HG02623 (cell line): ENCODE measurements at regions not wholly inside any gene's neighbourhood (a gene's known extent, or its start where the extent isn't known, plus 50 kb on each side); places are given as distances from the start of the nearest gene placed in this dataset.
"Not testable (repeated sequence)": the region's sequence is repeated elsewhere in the genome, so short reads cannot be mapped to it uniquely, and the experiment has no call there.

ENCODE experiments used
- ATAC-seq: cut with Tn5 transposase; IDR thresholded peaks from one replicate; pipeline ENCODE4 v1.9.1; 2021; ENCODE audit warnings: moderate library complexity; ENCODE audit not compliant: unreplicated experiment

DNA sequence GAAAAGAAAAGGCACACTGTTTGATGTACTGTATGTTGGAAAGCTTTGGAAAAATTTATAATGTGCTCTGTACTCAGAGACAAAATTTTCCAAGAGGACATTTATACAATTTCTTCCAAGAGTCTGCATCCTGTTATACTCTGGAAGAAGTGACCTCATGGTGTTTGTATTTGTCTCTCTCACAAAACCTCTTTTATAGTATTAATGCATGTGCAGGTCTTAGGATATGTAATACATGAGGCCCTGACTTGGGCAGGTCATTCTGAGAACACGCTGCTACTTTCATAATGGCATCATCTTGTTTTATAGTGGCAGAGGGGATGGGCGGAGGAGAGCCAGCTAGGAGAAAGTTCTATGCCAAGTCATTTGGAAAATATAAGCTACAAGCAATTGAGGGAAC lies 72.0 kb upstream of the P3H2 start:
- no peak for ATAC-seq

DNA sequence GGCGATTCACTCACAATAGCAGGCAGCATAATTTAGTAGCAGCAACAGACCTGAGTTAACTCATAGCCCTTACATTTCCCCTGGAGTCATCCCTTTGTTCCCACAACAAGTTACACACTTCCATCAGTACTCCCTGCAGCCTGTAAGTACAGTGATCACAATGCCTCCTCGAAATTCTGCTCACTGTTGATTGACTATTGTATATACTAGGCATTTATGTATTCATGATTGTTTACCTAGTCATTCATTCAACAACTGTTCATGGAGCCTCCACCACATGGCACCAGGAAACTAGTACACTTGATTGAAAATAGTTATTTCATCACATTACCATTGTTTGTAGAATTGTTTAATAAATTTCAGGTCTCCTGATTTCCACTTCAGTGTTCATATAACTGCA lies 71.4 kb upstream of the P3H2 start:
- no peak for ATAC-seq

DNA sequence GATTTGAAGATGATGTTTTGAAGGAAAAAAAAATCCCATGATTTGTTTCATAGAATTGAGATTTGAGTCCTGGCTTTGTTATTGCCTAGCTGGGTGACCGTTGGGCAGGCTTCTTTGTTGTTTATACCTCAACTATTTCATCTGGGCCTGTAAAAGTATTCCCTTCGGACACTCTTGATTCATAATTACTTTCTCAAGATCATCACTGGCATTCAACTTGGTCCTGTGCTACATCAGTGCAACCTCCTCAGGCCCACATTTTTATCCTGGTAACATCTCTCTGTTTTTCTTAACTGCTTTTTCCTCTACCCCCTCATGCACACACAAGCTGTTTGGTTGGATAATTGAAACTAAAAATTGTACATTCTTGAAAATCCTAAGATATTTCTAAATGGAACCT lies 67.5 kb upstream of the P3H2 start:
- no peak for ATAC-seq

DNA sequence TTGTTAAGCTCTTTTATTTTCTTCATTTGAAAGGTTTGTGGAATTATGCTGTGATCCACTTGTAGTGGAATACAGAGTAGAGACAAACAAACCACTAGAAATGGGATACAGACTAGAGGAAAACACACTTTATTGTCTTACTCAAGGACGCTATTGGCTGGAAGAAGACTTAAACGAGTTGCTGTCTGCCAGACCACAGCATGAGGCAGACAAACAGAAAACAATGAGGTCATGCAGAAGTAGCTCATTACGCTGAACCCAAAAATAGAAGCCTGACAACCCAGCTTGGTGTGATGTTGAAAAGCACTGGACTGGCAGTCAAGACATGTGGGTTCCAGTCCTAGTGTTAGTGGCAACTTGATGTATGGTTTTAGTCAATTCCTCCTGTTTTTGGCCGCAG lies 62.4 kb upstream of the P3H2 start:
- no peak for ATAC-seq

DNA sequence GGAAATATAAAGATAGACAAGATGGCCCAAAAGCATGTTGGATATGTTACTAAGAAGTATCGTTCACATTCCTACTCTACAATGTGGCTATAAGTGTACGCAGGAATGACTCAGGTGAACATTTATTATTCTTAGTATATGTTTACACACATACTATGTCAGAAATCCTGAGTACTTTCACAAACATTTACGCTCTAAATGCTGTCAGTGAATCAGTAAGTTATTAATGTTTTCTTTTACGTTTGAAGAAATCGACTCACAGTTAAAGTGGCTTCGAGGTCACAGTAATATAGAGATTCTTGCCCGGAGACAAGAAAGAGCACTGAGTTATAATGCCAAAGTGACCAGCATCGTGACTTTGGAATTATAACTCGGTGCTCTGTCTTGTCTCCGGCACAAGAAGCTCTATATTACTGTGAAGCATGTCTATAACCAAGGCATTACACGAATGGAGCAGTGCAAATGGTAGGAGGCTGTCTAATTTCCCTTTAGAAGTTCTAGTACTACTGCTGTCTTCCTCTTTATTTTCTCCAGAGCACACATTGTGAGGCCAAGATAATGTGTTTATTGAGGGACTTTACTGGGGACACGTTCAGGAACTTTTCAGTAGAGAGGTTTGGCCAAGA lies 61.8 kb upstream of the P3H2 start:
- ATAC-seq, result no peak

DNA sequence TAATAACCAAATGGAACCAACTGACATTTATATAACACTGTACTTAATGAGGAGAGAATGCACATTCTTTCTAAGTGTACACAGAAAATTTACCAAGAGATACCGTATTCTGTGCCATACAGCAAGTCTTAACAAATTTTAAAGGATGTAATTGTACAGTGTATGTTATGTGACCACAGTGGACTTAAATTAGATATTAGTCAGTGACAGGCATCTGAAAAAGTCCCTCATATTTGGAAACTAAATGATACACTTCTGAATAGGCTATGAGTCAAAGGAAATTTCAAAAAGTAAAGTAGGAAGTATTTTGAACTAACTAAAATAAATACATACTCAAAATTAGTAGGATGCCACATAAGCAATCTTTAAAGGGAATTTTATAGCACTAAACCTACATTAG lies 59.6 kb upstream of the P3H2 start:
- no peak for ATAC-seq

DNA sequence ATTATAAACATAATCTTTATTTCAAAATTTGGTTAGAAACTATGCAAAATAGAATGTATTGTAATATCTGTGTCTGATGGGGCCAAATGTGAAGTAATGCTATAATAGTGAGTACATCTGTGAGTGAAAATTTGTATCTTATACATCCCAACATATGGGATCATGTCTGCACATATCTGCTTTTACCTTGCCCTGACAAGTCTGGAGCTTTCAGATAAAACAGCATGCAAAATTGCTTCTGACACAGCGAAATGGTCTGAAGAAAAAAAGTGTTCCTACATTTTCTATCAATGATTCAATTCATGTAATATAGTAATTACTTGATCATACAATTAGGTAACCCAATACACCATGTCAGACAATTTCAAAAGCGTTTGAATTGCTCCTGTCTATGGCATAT lies 58.1 kb upstream of the P3H2 start:
- no peak for ATAC-seq

DNA sequence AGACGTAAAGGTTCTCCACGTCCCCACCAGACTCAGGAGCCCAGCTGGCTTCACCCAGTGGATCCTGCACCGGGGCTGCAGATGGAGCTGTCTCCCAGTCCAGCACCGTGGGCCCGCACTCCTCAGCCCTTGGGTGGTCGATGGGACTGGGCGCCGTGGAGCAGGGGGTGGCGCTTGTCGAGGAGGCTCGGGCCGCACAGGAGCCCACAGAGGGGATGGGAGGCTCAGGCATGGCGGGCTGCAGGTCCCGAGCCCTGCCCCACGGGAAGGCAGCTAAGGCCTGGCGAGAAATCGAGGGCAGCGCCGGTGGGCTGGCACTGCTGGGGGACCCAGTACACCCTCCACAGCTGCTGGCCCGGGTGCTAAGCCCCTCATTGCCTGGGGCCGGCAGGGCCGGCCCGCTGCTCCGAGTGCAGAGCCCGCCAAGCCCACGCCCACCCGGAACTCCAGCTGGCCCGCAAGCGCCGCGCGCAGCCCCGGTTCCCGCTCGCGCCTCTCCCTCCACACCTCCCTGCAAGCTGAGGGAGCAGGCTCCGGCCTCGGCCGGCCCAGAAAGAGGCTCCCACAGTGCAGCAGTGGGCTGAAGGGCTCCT lies 56.3 kb upstream of the P3H2 start:
- ATAC-seq, result not testable (repeated sequence)

DNA sequence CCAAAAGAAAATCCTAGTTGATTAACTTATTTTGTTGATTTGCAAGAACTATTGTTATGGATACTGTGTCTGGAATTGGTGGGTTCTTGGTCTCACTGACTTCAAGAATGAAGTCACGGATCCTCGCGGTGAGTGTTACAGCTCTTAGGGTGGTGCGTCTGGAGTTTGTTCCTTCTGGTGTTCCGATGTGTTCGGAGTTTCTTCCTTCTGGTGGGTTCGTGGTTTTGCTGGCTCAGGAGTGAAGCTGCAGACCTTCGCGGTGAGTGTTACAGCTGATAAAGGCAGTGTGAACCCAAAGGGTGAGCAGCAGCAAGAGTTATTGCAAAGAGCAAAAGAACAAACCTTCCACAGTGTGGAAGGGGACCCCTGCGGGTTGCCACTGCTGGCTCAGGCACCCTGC lies 55.4 kb upstream of the P3H2 start:
- not testable (repeated sequence) for ATAC-seq

DNA sequence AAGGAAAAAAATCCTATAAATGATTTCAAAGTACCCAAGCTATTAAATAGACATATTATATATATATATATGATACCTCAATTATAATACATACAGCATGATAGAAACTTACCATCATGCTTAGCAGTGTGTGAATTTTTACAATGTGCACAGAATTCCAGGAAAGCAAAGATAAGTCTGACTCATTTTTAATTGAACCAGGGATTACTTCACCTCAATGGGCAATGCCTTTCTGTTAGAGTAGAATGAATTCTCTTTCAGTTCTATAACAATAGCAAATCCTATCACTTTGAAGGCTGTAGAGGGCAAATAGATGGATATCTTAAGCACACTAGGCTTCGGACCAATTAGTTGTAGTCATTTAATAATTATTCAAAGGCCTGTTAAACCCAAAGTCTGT lies 54.8 kb upstream of the P3H2 start:
- no peak for ATAC-seq

DNA sequence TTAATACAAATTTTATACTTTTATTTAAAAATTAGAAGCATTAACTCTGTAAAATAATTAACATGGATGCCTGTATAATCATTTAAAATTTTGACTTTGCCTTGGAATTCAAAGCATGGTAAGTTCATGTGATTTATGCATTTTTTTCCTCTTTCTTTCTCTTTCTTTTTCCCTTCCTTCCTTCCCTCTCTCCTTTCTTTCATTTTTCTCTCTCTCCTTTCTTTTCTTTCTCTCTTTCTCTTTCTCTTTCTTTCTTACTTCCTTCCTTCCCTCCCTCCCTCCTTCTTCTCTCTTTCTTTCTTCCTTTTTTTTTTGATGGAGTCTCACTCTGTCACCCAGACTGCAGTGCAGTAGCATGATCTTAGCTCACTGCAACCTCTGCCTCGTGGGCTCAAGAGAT lies 53.8 kb upstream of the P3H2 start:
- no peak for ATAC-seq

DNA sequence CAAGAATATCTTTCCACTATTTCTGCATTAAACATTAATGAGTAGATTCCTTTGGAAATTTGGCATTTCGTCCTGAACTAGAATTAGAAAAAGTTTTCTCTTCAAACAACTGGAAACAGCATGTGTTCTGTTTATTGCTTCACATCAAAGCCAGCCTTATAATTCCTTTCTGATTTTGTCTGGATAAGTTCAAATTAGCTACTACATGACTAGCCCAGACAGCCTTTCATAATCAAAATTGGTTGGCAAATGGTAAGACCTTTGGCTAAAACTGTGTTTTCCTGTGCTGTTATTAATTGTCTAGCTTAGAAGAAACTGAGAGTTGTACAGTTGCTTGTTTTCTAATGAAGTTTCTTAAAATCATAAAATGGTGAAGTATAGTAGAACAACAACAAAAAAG lies 52.7 kb upstream of the P3H2 start:
- no peak for ATAC-seq

DNA sequence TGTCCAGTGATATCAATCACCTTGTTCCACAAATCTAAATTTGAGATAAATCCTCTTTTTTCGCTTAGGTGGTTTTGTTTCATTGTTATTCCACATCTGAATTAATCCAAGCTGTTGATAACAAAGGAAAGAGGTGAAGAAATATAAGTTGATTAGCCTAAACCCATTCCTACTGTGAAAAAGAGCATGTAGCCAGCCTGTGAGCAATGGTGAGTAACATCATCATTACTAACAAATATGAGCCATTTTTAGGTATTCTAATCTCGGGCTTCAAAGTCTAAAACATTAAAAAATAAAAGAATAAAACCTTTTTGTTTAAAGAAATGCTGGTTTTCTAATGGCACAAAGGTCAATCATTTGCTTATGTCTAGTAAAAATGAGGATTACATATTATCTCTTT lies 52.1 kb upstream of the P3H2 start:
- ATAC-seq, result no peak
